ENCODE measurements at regions not wholly inside any gene's neighbourhood (a gene's known extent, or its start where the extent isn't known, plus 50 kb on each side); places are given as distances from the start of the nearest gene placed in this dataset.
"Not testable (repeated sequence)": the region's sequence is repeated elsewhere in the genome, so short reads cannot be mapped to it uniquely, and the experiment has no call there.

DNA sequence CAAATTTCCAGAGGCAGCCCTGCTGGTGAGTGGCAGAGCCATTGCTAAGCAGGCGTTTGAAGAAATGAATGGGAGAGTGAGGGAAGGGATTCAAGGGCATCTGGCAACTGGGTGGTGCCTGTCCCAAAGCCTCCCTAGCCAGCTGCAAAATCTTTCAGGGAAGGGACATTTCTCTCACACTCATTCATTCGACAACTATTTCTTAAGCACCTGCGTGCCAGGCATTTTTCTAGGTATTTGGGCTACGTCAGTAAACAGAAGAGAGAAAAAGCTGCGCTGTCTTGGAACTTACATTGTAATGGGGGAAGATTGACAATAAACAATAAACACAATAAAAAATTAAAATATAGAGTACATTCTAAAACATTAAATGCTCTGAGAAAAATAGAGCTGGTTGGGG lies 301.9 kb upstream of the USP24 start:
- no peak for DNase-seq

DNA sequence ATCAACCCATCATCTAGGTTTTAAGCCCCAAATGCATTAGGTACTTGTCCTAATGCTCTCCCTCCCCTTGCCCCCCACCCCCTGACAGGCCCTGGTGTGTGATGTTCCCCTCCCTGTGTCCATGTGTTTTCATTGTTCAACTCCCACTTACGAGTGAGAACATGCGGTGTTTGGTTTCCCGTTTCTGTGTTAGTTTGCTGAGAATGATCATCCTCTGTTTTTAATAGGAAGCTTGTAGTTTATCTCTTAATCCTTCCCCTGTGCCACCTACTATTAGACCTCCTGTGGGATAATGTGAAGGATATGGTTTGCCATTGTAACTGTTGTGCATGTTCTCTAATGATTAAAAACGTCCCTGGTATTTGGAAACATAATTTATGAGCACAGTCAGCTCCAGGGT lies 299.4 kb upstream of the USP24 start:
- DNase-seq: not testable (repeated sequence)

DNA sequence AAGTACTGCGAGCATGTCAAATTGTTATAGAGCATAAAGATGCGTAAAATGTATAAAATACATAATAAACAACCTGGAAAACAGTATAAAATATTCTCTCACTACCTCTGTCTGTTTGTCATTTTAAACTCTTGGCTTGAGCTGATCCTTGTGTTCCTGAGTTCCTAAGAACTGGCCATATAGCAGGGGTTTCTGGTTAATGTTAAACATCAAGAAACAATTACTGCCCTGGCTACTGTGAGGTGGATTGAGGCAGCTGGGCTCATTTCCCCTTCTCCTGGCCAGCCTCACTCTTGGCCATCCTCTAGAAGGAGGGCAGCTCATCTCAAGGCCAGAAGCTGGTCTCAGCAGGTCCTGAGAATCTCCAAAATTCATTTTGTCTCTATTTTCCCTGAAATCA lies 297.3 kb upstream of the USP24 start:
- DNase-seq: no peak

DNA sequence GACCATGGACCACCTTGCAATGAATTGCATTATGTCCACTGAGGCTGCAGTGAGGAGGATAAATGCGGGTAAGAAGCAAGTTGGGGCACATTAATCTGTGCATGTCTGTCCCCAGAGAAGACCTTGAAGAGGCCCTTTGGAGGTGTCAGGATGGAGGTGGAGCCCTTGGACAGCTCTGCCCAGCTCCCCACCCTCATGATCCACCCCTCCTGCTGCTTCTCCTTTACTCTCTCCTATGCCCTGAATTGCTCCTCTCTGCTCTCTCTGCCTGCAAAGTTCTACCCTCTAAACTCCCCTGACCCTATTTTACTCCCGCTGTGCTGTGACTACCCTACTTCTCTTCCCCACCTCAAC lies 292.4 kb upstream of the USP24 start:
- DNase-seq: no peak

GRCh38 chr1:55506740-55507577 lies 291.8 kb upstream of the USP24 start:
- no peak for DNase-seq

DNA sequence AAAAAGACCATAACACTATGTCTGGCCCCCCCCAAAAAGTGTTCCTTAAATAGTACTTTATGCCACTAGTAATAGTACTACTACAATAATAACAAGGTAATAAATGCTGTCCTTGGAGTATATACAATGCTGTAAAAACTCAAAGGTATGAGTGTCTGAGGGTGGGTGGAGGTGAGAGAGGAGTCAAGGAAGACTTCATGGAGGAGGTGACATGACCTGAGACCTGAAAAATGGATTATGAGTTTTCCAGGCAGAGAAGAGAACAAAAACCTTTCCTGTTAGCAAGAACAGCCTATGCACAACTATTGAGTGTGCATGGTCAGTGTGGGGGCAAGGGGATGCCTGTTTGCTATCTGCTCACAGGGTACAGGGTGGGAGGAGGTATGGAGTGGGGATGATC lies 290.2 kb upstream of the USP24 start:
- no peak for DNase-seq

GRCh38 chr1:55504306-55504731 lies 289.2 kb upstream of the USP24 start:
- no peak for DNase-seq

DNA sequence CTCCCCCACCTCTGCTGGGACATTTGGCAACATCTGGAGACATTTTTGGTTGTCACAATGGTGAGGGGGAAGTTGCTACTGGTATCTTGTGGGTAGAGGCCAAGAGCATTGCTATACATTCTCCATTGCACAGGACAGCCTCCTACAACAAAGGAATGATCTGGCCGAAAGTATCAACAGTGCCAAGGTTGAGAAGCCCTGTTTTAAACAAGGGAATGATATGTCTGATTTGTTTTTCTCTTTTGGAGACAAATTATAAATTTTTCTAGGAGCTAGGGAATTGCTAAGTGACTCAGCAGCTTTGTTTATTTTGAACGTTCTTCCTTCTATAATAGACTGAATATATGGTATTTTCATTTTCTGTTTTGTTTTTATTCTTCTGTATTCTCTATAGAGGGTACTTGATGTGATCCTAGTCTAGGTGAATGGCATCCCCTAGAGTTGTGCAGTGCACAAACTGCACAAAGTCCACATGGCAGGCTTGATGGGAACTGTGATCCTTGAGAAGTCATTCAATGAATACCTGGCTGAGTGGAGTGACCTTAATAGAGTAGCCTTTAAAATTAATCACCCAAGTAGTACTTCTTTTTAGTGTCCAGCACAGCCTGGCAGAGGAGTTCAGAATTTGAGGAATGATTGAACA lies 288.6 kb upstream of the USP24 start:
- DNase-seq: no peak

- DNase-seq: no peak
Observed at GRCh38 chr1:55500601-55501000, 285.4 kb upstream of the USP24 start.

- no peak for DNase-seq
Observed at GRCh38 chr1:55490547-55490946, 275.4 kb upstream of the USP24 start.

DNA sequence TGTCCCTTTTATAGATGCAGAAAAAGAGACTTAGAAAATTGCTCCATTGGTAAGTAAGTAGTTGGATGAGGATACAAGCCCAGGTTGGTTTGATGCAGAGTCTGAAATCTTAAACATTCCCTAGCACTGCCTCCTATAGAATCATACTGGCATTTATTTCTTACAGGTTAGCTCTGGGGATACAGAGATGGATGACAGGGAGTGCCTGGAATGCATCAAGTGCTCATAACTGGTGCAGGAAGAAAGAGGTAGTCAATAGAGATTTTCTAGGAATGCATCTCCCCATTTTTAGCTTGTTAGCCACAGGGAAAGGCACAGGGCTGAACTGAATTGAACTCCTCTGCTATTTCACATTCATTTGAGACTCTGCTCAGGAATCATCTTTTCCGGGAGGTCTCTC lies 269.0 kb upstream of the USP24 start:
- DNase-seq: no peak

DNA sequence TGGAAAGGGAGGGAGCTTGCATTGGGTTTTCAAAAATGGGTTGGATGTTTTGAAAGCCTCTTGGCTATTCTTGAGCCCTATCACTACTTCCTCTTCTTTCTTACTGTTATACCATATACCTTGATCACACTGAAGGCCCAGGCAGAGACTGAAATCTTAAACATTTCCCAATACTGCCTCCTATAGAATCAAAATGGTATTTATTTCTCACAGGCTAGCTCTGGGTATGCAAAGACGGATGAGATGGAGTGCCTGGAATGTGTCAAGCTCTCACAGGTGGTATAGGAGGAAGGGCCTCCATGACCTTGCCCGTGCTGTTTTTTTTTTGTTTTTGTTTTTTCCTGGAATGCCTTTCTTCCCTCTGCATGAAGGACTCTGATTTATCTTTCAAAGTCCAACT lies 268.4 kb upstream of the USP24 start:
- DNase-seq: no peak

- no peak for DNase-seq
Observed at GRCh38 chr1:55481634-55482033, 266.5 kb upstream of the USP24 start.

DNA sequence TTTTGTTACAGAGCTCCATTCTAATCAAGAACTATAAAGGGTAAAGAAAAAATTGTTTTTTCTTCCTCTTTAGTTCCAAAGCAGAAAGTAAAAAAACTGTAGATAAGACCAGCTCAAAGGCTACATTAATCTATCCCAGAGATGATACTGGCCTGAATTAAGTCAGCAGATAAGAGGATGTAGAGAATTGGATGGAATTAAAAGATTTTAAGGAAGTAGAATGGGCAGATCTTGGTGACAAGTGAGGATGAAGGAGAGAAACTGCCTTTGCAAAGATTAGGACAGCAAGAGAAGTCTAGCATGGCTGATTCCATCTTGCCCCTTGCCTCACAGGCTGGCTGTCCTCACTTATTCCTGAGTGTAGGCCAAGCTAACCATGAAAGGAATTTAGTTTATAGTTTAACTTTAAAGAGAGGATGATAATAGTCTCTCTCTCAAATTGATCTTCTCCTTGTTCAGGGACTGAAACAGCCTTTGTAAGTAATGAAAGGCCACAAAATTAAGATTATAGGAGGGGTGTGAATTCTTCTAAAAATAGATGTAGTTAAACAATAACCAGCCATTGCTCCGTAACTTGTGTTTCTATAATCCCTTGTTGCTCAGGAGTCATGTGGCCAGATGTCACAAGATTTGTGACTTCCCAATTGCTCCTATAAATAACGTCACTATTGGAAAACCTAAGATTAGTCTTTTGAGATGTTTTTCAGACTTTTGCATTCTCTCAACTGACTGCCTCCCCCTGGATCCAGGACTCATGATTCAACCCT lies 265.0 kb upstream of the USP24 start:
- no peak for DNase-seq

GRCh38 chr1:55478742-55479141 lies 263.6 kb upstream of the USP24 start:
- no peak for DNase-seq

DNA sequence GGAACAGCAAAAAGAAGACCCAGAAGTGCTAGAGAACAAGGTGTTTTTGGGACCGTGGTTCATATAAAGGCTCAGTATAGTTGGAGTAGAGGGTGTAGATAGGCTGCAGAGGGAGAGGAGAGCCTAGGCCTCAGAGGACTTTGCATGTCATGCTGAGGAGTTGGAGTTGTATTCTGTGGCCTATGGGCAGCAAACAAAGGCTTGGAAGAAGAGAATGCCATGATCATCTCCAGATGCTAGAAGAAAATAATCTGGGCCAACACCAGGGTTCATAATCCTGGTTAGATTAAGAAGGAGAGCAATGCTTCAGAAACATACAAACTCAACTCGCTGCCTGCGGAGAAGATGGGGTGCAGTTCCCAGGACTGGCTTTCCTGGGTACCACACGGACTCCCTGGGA lies 262.8 kb upstream of the USP24 start:
- DNase-seq: no peak

DNA sequence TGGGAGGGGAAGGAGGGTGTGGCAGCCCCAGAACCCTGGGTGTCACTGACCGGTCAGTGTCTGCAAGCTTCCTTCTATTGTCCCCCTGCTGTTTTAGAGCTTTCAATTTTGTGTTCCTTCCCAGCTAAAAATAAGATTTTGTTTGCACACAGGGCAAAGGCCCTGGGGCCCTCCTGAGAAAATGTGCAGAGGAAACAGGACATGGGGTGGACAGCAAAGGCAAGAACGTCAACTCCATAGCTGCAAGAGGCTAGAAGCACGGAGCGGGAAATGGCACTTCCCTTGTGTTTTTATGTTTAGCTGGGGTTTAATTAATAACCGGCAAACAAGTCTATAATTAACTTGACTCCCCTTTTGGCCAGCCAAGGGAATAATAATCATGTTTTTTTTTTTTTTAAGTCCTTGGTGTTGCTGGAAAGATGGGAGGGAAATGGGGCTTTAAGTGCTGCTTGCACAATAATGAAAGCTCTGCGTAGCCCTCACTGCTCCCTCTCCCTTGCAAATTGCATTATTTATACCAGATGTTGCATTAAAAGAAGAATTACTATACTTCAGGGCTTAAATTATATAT lies 261.4 kb upstream of the USP24 start:
- no peak for DNase-seq

DNA sequence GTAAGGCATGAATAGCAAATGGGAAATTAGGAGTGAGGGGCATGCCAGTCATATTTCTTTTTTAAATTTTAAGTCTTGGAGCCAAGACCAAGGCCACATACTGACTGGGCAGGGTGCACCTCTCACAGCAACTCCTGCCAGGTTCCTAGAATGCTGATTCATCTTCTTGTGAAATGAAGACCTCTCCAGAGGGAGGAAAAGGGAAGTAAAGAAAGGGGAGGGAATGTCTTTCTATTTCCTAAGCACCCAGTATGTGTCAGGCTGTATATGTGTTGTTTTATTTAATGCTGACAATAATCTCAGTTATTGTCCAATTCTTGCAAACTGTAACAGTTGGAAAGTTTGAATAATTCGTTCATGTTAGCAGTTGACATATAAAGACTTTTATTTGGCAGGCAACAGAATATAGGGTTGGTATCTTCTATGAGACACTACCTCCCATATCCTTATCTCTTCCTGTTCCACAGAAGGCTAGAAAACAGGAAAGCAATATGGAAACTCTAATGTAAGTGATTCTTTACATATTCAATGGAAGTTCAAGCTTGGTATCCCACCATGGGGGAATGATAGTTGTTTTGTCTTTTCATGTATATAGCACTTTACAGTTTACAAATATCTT lies 259.1 kb upstream of the USP24 start:
- no peak for DNase-seq

GRCh38 chr1:55473661-55474060 lies 258.5 kb upstream of the USP24 start:
- no peak for DNase-seq

DNA sequence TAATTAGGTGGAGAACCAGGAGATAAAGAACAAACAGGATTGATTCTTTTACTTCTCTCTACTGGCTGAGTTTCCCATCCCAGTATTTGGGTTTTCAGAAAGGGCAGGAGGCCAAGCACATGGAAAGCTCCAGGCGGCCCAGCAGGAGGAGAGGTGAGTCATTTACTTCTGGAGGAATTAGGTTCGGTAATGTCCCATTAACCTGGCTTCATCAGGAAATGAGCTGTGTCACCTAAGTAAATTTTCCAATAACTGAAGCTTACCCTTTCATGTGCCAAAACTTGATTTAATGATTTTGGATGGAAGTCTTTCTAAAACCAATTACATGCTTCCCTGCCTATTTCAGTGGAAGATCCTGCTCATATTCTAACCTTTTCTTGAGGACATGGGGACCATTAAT lies 257.6 kb upstream of the USP24 start:
- DNase-seq: no peak

DNA sequence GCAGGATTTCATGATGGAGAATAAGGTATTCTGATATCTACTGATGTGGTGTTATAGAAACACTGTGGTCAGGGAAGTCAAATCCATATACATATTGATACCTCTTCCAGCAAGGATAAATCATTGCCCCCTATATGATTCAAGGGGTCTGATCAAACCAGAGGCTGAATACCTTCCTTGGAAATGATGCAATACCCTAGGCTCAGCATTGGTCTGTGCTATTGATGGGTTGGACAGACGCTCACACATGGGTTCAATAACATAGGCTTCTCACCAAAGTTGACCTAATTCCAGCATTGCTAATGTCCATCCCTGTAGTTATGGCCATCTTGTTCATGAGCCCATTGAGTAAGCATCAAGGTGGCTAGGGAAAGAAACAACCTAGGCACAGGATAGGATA lies 257.0 kb upstream of the USP24 start:
- DNase-seq: no peak

DNA sequence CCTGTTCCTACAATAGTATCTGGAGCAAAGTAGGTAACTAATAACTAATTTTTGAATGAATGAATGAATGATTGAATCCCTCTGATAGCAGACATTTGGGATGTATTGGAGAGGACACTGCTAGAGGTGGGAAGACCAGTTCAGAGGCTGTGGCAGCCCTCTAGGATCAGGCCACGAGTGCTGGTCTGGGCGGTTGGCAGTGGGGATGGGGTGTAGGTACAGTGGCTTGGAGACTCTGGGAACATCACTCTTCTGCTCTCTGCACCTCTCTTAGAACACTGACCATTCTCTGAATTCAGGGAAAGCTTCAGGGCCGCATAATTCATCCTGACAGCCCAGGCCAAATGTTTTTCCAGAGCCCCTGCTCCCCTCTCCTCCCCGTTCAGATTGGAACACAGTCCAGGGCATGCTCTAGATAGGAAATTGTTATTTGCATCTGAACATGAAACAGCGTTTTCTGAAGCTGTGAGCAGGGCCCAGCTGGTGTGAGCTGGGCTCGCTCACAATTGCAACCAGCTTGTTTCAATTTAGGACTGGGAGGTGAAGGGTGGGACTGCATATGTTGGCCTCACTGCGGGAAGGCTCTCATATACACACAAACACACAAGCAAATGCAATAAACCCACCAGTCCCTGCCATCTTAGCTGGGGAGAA lies 253.1 kb upstream of the USP24 start:
- DNase-seq: no peak

DNA sequence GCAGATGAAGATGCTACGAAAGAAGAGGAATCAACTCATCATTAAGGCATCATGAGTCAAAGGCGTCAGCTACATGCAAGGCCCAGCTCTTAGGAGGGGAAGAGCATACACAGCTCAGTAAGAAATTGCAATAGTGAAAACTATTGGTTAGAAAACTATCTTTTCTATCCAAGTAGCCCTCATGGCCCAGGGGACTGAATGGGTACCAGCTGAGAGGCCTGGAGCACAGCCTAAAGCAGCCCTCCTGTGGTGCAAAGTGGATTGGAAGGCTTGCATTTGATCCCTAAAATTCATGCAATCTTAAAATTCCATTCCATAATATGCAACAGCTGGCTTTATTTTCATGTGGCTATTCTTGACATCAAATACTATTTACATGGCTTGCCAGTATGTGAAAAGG lies 251.8 kb upstream of the USP24 start:
- no peak for DNase-seq
